CD14-positive monocyte (primary cell): ENCODE measurements at regions not wholly inside any gene's neighbourhood (a gene's known extent, or its start where the extent isn't known, plus 50 kb on each side); places are given as distances from the start of the nearest gene placed in this dataset.

Experiments
- DNase-seq, 3 donors: peaks; one replicate each; pipeline ENCODE4 v3.0.0-alpha.2; 2011 to 2022
- H2AFZ ChIP-seq: 2 replicates; pipeline ENCODE4 v1.6.0; 2012; ENCODE audit warnings: mild to moderate bottlenecking, low read depth, low read length, inconsistent platforms; ENCODE audit not compliant: insufficient read depth, poor library complexity, severe bottlenecking
- H3K27ac ChIP-seq, 2 donors: 1 replicate in 1 of 2; 2 replicates in 1 of 2; pipeline ENCODE4 v1.5.1; 2012 to 2013; ENCODE audit warnings: low read length in 2 of 2, control low read depth in 1 of 2, inconsistent platforms in 1 of 2, low read depth in 1 of 2, mild to moderate bottlenecking in 1 of 2
- H3K27me3 ChIP-seq, 2 donors: one replicate each; pipeline versions ENCODE4 v1.6.0 to v1.6.1; 2011 to 2013; ENCODE audit warnings: low read length in 2 of 2; ENCODE audit not compliant: control insufficient read depth in 2 of 2, insufficient read depth in 2 of 2
- H3K36me3 ChIP-seq, 2 donors: replicated peaks in 1 of 2; 1 replicate in 1 of 2; 2 replicates in 1 of 2; pipeline versions ENCODE4 v1.5.1 to v1.6.1; 2012 to 2013; ENCODE audit warnings: low read length in 2 of 2, control low read depth in 1 of 2, inconsistent platforms in 1 of 2, mild to moderate bottlenecking in 1 of 2; ENCODE audit not compliant: insufficient read depth in 2 of 2, control insufficient read depth in 1 of 2
- H3K4me1 ChIP-seq, 2 donors: 1 replicate in 1 of 2; 2 replicates in 1 of 2; pipeline versions ENCODE4 v1.5.1 to v1.6.1; 2012 to 2013; ENCODE audit warnings: low read length in 2 of 2, control low read depth in 1 of 2, inconsistent platforms in 1 of 2, mild to moderate bottlenecking in 1 of 2, moderate library complexity in 1 of 2; ENCODE audit not compliant: insufficient read depth in 2 of 2, control insufficient read depth in 1 of 2
- H3K4me2 ChIP-seq: replicated peaks from 2 replicates; pipeline ENCODE3; 2012; ENCODE audit warnings: low read length, moderate library complexity, mild to moderate bottlenecking; ENCODE audit not compliant: poor library complexity, severe bottlenecking; ENCODE audit errors: extremely low read depth
- H3K4me3 ChIP-seq, 3 experiments: fragments of 200-600 bp in 1 of 3; sonication (generic) in 1 of 3; replicated peaks in 1 of 3; 1 replicate in 2 of 3; 2 replicates in 1 of 3; pipeline ENCODE4 v1.5.1; 2011 to 2013; ENCODE audit warnings: low read length in 3 of 3, mild to moderate bottlenecking in 3 of 3, control low read depth in 2 of 3, low read depth in 2 of 3, inconsistent platforms in 1 of 3, moderate library complexity in 1 of 3
- H3K79me2 ChIP-seq: 2 replicates; pipeline ENCODE4 v1.6.0; 2012; ENCODE audit warnings: mild to moderate bottlenecking, control low read depth, inconsistent platforms, low read length, moderate library complexity; ENCODE audit not compliant: insufficient read depth
- H3K9ac ChIP-seq: 2 replicates; pipeline ENCODE4 v1.6.0; 2017; ENCODE audit warnings: low read length, mild to moderate bottlenecking; ENCODE audit not compliant: insufficient read depth, poor library complexity, severe bottlenecking
- H3K9me3 ChIP-seq, 2 donors: replicated peaks in 1 of 2; 1 replicate in 1 of 2; 2 replicates in 1 of 2; pipeline versions ENCODE4 v1.5.1 to v1.6.1; 2012 to 2013; ENCODE audit warnings: low read length in 2 of 2, control low read depth in 1 of 2; ENCODE audit not compliant: control insufficient read depth in 1 of 2, insufficient read depth in 1 of 2
- H4K20me1 ChIP-seq: 2 replicates; pipeline ENCODE4 v1.6.0; 2012; ENCODE audit warnings: mild to moderate bottlenecking, low read length, control low read depth, moderate library complexity; ENCODE audit not compliant: insufficient read depth
- H3K27ac Mint-ChIP-seq, 7 donors: one replicate each; pipeline ENCODE4 v1.8.0; 2020; ENCODE audit warnings: mild to moderate bottlenecking in 7 of 7, mixed read lengths in 7 of 7, moderate library complexity in 6 of 7, inconsistent platforms in 2 of 7
- H3K27me3 Mint-ChIP-seq, 3 donors: one replicate each; pipeline ENCODE4 v1.8.0; 2021 to 2022; ENCODE audit warnings: low read depth in 3 of 3, mild to moderate bottlenecking in 3 of 3, mixed read lengths in 3 of 3, moderate library complexity in 3 of 3, inconsistent platforms in 1 of 3
- H3K36me3 Mint-ChIP-seq, 2 donors: one replicate each; pipeline ENCODE4 v1.8.0; 2020; ENCODE audit warnings: mixed read lengths in 2 of 2, inconsistent platforms in 1 of 2, mild to moderate bottlenecking in 1 of 2
- H3K4me1 Mint-ChIP-seq: one replicate; pipeline ENCODE4 v1.8.0; 2020; ENCODE audit warnings: mild to moderate bottlenecking, mixed read lengths
- H3K4me3 Mint-ChIP-seq, 2 donors: one replicate each; pipeline ENCODE4 v1.8.0; 2020; ENCODE audit warnings: mild to moderate bottlenecking in 2 of 2, mixed read lengths in 2 of 2, moderate library complexity in 1 of 2
- H3K9me3 Mint-ChIP-seq, 7 donors: one replicate each; pipeline ENCODE4 v1.8.0; 2020 to 2022; ENCODE audit warnings: mixed read lengths in 7 of 7, mild to moderate bottlenecking in 6 of 7, moderate library complexity in 6 of 7, inconsistent platforms in 2 of 7
- WGBS: methylation state at CpG from one replicate; pipeline ENCODE4 v1.1.5; 2013; ENCODE audit warnings: missing lambda C conversion rate; ENCODE audit not compliant: insufficient coverage; 5-methylcytosine and 5-hydroxymethylcytosine counted together
- intact Hi-C, 2 donors: fragments of 100-400 bp; cut with micrococcal nuclease; formaldehyde crosslinking; loops; one replicate each; pipeline versions ENCODE4 v1.15.0 to v1.15.1; 2023
- TF ChIP-seq, protein P1 (sequence below): fragments of 200-600 bp; IDR thresholded peaks from one replicate; pipeline ENCODE4 v1.8.0; 2022; ENCODE audit warnings: antibody characterized with exemption, mild to moderate bottlenecking

GRCh38 chr6:21536280-21536766, 57.2 kb upstream of the SOX4 start:
- H3K4me3 Mint-ChIP-seq = no peak overlapping the region
- H3K9me3 Mint-ChIP-seq = peaks cover 0 to 2% (median 0%) of the 10 kb centered on the region in 7 donors
- Histone ChIP-seq H3K4me1 (no peaks in the 10 kb centered on the region), H3K9me3 (no peaks in the 10 kb centered on the region), H3K36me3 (no peaks in the 10 kb centered on the region), H3K4me2 (no peak overlapping the region), H3K4me3 (no peak overlapping the region), H2AFZ (no peak overlapping the region), H4K20me1 (no peaks in the 10 kb centered on the region), H3K27me3 (no peaks in the 10 kb centered on the region), H3K79me2 (no peaks in the 10 kb centered on the region), H3K27ac (no peak overlapping the region), H3K9ac (no peak overlapping the region)
- no peaks in the 10 kb centered on the region for H3K4me1 Mint-ChIP-seq
- H3K27me3 Mint-ChIP-seq = peaks cover 0 to 5% (median 2%) of the 10 kb centered on the region in 3 donors
- intact Hi-C loops = no loop called here
- H3K36me3 Mint-ChIP-seq = no peaks in the 10 kb centered on the region
- WGBS = 96% methylated on average over 3 of the region's 5 CpGs
- TF ChIP-seq, protein P1, sequence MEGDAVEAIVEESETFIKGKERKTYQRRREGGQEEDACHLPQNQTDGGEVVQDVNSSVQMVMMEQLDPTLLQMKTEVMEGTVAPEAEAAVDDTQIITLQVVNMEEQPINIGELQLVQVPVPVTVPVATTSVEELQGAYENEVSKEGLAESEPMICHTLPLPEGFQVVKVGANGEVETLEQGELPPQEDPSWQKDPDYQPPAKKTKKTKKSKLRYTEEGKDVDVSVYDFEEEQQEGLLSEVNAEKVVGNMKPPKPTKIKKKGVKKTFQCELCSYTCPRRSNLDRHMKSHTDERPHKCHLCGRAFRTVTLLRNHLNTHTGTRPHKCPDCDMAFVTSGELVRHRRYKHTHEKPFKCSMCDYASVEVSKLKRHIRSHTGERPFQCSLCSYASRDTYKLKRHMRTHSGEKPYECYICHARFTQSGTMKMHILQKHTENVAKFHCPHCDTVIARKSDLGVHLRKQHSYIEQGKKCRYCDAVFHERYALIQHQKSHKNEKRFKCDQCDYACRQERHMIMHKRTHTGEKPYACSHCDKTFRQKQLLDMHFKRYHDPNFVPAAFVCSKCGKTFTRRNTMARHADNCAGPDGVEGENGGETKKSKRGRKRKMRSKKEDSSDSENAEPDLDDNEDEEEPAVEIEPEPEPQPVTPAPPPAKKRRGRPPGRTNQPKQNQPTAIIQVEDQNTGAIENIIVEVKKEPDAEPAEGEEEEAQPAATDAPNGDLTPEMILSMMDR = no peak
- no peak overlapping the region for H3K27ac Mint-ChIP-seq
- no peak for DNase-seq

- intact Hi-C loops = no loop called here
- Histone ChIP-seq H3K4me2 (no peak overlapping the region), H3K36me3 (no peaks in the 10 kb centered on the region), H3K9me3 (no peaks in the 10 kb centered on the region), H3K27me3 (no peaks in the 10 kb centered on the region), H3K9ac (no peak overlapping the region), H2AFZ (no peak overlapping the region), H4K20me1 (no peaks in the 10 kb centered on the region), H3K4me1 (no peaks in the 10 kb centered on the region), H3K27ac (no peak overlapping the region), H3K79me2 (no peaks in the 10 kb centered on the region), H3K4me3 (no peak overlapping the region)
- Mint-ChIP-seq H3K4me1 (no peaks in the 10 kb centered on the region), H3K27me3 (peaks cover 0 to 5% (median 5%) of the 10 kb centered on the region in 3 donors), H3K36me3 (no peaks in the 10 kb centered on the region), H3K9me3 (peaks cover 0 to 6% (median 0%) of the 10 kb centered on the region in 7 donors), H3K4me3 (no peak overlapping the region), H3K27ac (no peak overlapping the region)
- TF ChIP-seq, protein P1 = no peak
- no peak for DNase-seq
- no CpG with 5 or more reads among the region's 2 CpGs for WGBS
Measured at GRCh38 chr6:21537637-21538036, 55.9 kb upstream of the SOX4 start.
